ENCODE measurements at regions not wholly inside any gene's neighbourhood (a gene's known extent, or its start where the extent isn't known, plus 50 kb on each side); places are given as distances from the start of the nearest gene placed in this dataset.

DNA sequence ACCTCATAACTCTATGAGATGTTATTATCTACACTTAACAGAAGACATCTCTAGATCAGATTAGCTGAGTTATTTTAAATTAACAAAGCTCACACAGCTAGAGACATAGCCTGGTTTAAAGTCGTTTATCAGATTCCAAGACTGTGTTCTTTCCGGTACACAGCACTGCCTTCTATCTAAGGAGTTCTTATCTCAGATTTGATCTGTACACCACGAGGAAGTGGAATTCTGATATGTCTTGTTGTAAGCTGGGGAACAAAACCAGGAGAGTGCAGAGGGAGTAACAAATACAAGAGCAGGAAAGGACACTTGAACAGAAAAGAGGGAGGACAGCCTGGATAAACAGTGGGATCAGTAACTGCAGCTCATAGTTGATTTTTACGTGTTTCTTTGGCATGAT, 61.7 kb upstream of the KCNMB2 start:
- TF ChIP-seq, protein P1, sequence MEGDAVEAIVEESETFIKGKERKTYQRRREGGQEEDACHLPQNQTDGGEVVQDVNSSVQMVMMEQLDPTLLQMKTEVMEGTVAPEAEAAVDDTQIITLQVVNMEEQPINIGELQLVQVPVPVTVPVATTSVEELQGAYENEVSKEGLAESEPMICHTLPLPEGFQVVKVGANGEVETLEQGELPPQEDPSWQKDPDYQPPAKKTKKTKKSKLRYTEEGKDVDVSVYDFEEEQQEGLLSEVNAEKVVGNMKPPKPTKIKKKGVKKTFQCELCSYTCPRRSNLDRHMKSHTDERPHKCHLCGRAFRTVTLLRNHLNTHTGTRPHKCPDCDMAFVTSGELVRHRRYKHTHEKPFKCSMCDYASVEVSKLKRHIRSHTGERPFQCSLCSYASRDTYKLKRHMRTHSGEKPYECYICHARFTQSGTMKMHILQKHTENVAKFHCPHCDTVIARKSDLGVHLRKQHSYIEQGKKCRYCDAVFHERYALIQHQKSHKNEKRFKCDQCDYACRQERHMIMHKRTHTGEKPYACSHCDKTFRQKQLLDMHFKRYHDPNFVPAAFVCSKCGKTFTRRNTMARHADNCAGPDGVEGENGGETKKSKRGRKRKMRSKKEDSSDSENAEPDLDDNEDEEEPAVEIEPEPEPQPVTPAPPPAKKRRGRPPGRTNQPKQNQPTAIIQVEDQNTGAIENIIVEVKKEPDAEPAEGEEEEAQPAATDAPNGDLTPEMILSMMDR (conservative IDR thresholded peaks at IDR 0.05; ENCODE audit: control insufficient read depth, insufficient read depth, low read depth, low read length) = no peak
- no peak for DNase-seq (ENCODE audit: low read depth)
- no peak overlapping the region for H3K4me3 ChIP-seq (ENCODE audit: control insufficient read depth, low read depth, low read length)

- no peak for DNase-seq (ENCODE audit: low read depth)
- H3K4me3 ChIP-seq (ENCODE audit: control insufficient read depth, low read depth, low read length) = no peak overlapping the region
- TF ChIP-seq, protein P1 (conservative IDR thresholded peaks at IDR 0.05; ENCODE audit: control insufficient read depth, insufficient read depth, low read depth, low read length) = no peak
Observed at GRCh38 chr3:178475062-178475461, 61.2 kb upstream of the KCNMB2 start.

DNA sequence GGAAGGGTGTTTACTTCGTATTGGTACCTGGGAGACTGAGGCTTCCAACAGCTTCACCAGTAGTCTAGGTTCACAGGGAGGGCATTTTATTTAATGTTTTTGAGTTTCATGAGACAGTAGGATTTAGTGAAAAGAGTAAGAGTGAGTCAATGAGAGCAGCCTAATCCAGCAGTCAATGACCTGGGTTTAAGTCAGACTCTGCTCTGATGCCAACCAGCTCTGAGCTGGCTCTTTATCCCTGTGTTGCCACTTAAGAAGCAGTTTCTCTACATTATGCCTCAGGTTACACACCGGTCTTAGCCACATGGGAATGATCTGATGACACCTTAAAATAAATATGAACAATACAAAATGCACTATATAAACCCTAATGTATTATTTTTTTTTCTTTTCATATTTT, 59.4 kb upstream of the KCNMB2 start:
- no peak for DNase-seq (ENCODE audit: low read depth)
- no peak overlapping the region for H3K4me3 ChIP-seq (ENCODE audit: control insufficient read depth, low read depth, low read length)
- TF ChIP-seq, protein P1 (conservative IDR thresholded peaks at IDR 0.05; ENCODE audit: control insufficient read depth, insufficient read depth, low read depth, low read length) = no peak

DNA sequence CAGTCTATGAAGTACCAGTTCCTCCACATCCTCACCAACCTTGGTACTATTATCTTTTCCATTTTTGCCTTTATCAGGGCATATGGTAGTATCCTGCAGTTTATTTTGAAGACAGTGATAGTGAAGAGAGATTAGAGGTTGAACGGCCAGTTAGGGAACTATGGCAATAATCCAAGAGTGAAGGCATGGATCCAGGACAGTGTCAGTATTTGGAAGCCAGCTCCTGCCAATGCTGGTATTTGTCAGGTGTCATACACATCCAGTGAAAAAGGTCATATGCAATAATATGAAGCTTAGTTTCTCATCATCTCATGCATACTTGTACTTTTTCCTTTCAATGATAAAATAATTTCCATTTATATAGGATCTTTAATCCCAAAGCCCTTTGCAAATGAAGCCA, 56.8 kb upstream of the KCNMB2 start:
- TF ChIP-seq, protein P1 (conservative IDR thresholded peaks at IDR 0.05; ENCODE audit: control insufficient read depth, insufficient read depth, low read depth, low read length) = no peak
- H3K4me3 ChIP-seq (ENCODE audit: control insufficient read depth, low read depth, low read length) = no peak overlapping the region
- no peak for DNase-seq (ENCODE audit: low read depth)

GRCh38 chr3:178479860-178480259, 56.4 kb upstream of the KCNMB2 start:
- no peak for DNase-seq (ENCODE audit: low read depth)
- TF ChIP-seq, protein P1 (conservative IDR thresholded peaks at IDR 0.05; ENCODE audit: control insufficient read depth, insufficient read depth, low read depth, low read length) = no peak
- H3K4me3 ChIP-seq (ENCODE audit: control insufficient read depth, low read depth, low read length) = no peak overlapping the region

- TF ChIP-seq, protein P1 (conservative IDR thresholded peaks at IDR 0.05; ENCODE audit: control insufficient read depth, insufficient read depth, low read depth, low read length) = no peak
- DNase-seq (ENCODE audit: low read depth) = no peak
- H3K4me3 ChIP-seq (ENCODE audit: control insufficient read depth, low read depth, low read length) = no peak overlapping the region
Observed at GRCh38 chr3:178480274-178480673, 56.0 kb upstream of the KCNMB2 start.

DNA sequence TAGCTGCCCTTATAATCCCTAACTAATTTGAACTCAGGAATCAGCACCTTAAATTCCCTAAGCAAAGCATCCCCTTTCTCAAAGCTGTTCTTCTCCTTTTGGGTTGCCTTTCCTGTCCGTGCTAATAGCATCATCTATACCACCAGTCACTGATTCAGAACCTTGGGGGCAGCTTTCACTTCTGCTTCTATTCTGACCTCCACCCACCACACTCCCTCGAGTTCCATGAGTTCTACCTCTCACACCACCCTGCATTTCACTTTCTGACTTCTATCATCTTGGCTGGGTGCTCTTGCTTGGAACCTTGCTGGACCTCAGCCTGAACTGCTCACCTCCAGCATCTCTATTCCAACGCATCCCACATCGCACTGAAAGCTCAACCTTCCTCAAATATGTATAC, 55.4 kb upstream of the KCNMB2 start:
- H3K4me3 ChIP-seq (ENCODE audit: control insufficient read depth, low read depth, low read length) = no peak overlapping the region
- TF ChIP-seq, protein P1 (conservative IDR thresholded peaks at IDR 0.05; ENCODE audit: control insufficient read depth, insufficient read depth, low read depth, low read length) = no peak
- DNase-seq (ENCODE audit: low read depth) = no peak
